Spleen (tissue), 7 donors: ENCODE measurements at regions not wholly inside any gene's neighbourhood (a gene's known extent, or its start where the extent isn't known, plus 50 kb on each side); places are given as distances from the start of the nearest gene placed in this dataset.

Experiments
- POLR2A ChIP-seq, 3 donors: fragments of 450-650 bp; IDR thresholded peaks; one replicate each; pipeline ENCODE4 v1.5.1; 2017; ENCODE audit warnings: antibody characterized with exemption in 3 of 3, mild to moderate bottlenecking in 1 of 3
- POLR2AphosphoS5 ChIP-seq, 3 donors: sonication (generic); formaldehyde crosslinking; IDR thresholded peaks; one replicate each; pipeline ENCODE4 v1.5.1; 2017; ENCODE audit warnings: antibody characterized with exemption in 3 of 3
- TF ChIP-seq, protein P1 (sequence below), 11 experiments: fragments of 200-600 bp in 7 of 11; fragments of 450-650 bp in 4 of 11; sonication (generic) in 4 of 11; IDR thresholded peaks in 8 of 11; conservative IDR thresholded peaks in 3 of 11; 1 replicate in 7 of 11; 2 replicates in 4 of 11; pipeline versions ENCODE4 v1.4.0 to v1.8.0; 2016 to 2021; ENCODE audit warnings: antibody characterized with exemption in 11 of 11, inconsistent platforms in 4 of 11, mild to moderate bottlenecking in 1 of 11
- donor health status: DM: no; HTN: no; CAD: no; lungs with moderate emphysema.
- donor health status: DM: no; HTN: no; CAD: no.
- donor health status: DM: no; HTN: no; CAD: no.

DNA sequence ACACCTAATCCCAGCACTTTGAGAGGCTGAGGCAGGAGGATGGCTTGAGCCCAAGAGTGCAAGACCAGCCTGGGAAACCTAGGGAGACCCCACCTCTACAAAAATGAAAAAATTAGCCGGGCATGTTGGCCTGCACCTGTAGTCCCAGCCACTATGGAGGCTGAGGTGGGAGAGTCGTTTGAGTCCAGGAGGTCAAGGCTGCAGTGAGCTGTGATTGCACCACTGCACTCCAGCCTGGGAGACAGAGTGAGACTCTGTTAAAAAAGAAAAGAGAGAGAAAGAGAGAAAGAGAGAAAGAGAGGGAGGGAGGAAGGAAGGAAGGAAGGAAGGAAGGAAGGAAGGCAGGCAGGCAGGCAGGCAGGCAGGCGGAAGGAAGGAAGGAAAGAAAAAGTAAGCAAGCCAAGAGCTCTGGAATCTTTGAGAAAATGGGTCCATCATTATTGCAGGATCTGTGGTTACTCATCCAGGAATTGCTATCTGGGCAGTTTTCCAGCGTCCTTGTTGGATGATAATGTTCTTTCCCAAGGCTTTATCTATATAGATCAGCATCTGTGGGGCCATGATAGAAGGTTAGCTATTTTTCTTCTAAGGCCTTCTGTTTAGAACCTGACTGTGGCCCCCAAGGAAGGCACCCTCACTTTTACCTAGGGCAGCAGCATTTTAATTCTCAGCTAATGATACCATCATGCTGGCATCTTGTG lies 533.2 kb upstream of the CDH5 start:
- TF ChIP-seq, protein P1, sequence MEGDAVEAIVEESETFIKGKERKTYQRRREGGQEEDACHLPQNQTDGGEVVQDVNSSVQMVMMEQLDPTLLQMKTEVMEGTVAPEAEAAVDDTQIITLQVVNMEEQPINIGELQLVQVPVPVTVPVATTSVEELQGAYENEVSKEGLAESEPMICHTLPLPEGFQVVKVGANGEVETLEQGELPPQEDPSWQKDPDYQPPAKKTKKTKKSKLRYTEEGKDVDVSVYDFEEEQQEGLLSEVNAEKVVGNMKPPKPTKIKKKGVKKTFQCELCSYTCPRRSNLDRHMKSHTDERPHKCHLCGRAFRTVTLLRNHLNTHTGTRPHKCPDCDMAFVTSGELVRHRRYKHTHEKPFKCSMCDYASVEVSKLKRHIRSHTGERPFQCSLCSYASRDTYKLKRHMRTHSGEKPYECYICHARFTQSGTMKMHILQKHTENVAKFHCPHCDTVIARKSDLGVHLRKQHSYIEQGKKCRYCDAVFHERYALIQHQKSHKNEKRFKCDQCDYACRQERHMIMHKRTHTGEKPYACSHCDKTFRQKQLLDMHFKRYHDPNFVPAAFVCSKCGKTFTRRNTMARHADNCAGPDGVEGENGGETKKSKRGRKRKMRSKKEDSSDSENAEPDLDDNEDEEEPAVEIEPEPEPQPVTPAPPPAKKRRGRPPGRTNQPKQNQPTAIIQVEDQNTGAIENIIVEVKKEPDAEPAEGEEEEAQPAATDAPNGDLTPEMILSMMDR (IDR thresholded peaks at IDR 0.05 in 8 of 11, conservative IDR thresholded peaks at IDR 0.05 in 3 of 11): no peak
- TF ChIP-seq POLR2AphosphoS5 (IDR thresholded peaks at IDR 0.05) (no peak), POLR2A (IDR thresholded peaks at IDR 0.05) (no peak)
